GM19468 (cell line): ENCODE measurements at regions not wholly inside any gene's neighbourhood (a gene's known extent, or its start where the extent isn't known, plus 50 kb on each side); places are given as distances from the start of the nearest gene placed in this dataset.

Experiments
- ATAC-seq: cut with Tn5 transposase; IDR thresholded peaks from one replicate; pipeline ENCODE4 v1.9.1; 2021; ENCODE audit warnings: mild to moderate bottlenecking, moderate library complexity, moderate number of reproducible peaks; ENCODE audit not compliant: unreplicated experiment; ENCODE audit errors: extremely low read depth

DNA sequence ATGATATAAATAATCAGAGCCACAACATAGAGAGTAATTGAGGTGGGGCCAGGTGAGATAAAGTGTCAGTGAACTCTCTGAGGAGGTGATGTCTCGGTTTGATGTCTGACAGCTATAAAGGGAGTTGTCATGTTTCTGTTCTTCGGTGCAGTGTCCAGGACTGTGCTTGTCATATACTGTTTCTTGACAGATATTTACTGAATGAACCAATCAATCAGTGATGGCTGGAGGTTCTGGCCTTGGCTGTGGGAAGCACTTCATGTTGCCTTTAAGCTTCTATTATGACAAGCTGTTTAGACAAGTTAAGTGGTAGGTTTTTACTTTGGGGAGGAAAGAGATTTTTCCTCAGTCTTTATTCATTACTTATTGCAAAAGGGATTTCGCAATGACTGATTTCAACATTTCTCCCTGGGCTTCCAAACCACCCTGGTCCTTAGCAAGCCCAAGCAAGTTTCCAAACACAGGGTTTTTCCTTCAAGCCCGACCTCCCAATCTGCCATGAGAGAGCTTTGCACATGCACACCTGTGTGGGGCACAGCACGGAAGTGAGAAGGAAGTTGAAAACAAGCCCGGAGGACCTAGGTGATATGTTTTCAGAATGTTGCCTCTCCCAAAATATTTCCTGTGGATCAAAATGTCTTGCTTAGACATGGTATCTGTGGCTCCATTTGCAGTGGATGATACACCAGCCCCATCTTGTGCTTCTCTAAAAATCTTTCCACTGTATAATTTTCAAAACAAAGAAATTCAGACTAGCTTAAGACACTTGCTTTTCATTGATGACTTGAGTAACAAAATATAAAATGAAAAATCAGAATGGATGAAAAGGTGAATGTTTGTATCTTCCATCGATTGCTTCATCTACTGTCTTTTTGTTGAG lies 567.3 kb upstream of the BTBD3 start:
- no peak for ATAC-seq

DNA sequence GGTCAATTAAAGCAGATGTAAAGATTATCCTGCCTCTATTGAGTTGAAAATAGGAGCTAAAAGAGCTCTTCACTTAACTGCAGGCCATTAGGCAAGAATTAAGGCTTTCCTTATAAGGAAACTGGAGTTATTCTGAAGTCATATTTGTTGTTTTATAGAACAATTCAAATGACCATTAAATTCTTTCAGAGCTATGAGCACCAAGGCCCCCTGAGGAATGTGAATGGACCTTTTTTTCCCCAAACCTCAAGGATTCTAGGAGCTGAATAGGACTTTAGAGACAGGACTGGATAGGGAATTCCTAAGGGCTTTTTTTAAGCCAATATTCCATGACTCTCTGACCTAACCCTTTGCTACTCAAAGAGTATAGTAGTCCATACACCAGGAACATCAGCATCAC lies 565.7 kb upstream of the BTBD3 start:
- no peak for ATAC-seq

DNA sequence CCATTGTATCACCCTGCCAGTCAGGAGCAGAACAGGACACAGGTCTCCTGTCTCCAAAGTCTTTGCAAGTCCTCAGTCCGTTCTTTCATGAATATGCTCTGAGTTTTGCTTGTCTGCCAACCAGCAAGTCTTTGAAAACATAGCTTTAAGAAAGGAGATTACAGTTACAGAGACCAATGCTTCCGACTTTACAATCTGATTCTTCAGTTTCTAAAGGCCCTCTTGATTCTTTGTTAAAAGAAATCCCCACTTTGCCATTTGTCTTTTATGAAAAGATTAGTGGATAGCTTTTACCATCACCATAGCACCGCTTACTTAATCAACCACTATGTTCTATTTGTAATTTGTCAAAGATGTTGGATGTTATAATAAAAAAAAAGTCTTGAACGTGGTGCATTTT lies 562.8 kb upstream of the BTBD3 start:
- ATAC-seq = no peak

DNA sequence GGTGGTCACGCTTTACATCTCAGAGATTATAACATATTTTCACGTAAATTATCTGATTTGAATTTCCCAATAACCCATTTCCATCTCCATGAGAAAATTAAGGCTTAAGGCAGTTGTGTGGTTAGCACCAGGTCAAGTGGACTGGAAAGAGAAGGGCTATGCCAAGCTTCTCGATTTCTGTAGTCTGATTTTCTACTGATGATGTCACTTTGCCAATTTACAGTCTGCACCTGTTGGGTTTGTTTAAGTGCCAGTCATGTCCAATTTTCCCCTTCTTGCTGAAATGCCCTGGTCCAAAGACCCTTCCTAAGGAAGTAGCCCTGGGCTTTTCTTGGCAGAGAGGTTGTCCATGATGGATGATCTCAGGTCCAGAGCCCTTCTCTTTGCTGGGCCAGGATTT lies 562.3 kb upstream of the BTBD3 start:
- no peak for ATAC-seq

DNA sequence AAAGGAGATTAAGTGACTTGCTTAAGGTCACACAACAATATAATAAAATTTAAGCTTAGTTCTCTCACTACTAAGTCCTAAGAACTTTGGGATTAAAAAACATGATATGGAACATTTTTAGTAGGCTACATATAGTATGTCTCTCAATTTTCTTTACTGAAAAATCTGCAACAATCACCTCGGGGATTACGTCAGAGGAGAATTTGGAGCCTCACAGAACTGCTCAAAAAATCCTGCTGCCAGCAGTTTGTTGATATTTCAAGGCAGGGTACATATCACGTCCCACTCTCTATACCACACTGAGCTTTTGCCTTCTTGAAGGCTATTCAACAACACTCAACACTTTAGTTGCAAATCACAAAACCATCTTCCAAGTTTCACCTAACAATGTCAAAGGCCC lies 561.6 kb upstream of the BTBD3 start:
- ATAC-seq = no peak

DNA sequence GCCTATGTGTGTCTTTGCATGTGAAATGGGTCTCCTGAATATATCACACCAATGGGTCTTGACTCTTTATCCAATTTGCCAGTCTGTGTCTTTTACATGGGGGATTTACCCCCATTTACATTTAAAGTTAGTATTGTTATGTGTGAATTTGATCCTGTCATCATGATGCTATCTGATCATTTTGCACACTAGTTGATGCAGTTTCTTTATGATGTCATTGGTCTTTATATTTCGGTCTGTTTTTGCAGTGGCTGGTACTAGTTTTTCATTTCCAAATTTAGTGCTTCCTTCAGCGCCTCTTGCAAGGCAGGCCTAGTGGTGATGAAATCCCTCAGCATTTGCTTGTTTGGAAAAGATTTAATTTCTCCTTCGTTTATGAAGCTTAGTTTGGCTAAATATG lies 555.2 kb upstream of the BTBD3 start:
- ATAC-seq = no peak

DNA sequence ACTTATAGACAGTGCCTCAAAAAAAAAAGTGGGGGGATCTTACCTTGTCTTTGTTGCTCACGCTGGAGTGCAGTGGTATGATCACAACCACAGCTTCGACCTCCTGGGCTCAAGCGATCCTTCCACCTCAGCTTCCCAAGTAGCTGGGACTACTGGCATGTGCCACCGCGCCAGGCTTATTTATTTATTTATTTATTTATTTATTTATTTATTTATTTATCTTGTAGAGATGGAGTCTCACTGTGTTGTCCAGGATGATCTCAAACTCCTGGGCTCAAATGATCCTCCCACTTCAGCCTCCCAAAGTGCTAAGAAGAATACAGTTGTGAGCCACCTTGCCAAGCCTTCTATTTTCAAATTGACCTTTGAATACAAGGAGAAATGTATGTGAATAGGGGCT lies 553.0 kb upstream of the BTBD3 start:
- ATAC-seq = no peak

DNA sequence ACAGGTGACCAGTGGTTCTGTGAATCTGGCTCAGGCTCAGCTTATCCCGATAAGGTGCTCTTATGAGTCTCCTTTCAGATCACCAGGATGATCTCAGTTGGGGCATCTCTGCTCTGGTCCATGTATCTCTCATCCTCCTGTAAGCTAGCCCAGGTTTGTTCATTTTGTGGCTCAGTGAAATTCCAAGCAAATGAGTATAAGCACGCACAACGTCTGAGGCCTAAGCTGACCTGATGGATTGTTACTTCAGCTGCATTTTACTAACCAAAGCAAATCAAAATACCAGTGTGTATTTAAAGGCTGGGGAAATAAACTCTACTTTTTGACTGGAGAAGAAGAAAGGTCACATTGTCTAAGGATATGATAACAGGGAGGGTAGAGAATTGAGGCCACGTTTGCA lies 551.0 kb upstream of the BTBD3 start:
- ATAC-seq = no peak

DNA sequence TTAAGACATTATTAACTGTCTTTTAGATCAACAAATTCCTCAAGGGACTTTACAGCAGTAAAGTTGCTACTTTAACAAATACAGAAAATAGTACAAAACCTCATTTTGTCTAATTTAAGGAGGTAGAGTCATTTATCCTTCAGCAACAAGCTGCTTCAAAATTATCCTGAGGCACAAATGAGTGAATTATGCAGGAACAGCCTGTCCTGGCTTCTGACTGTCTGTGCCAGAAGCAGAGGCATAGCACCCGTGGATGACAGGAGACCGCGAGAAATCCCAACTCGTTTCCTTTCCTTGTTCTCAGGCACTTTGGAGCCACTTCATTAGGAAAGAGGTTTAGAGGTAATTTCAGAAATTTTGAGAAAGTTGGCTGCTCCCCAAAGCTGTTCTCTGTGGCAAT lies 549.2 kb upstream of the BTBD3 start:
- no peak for ATAC-seq

DNA sequence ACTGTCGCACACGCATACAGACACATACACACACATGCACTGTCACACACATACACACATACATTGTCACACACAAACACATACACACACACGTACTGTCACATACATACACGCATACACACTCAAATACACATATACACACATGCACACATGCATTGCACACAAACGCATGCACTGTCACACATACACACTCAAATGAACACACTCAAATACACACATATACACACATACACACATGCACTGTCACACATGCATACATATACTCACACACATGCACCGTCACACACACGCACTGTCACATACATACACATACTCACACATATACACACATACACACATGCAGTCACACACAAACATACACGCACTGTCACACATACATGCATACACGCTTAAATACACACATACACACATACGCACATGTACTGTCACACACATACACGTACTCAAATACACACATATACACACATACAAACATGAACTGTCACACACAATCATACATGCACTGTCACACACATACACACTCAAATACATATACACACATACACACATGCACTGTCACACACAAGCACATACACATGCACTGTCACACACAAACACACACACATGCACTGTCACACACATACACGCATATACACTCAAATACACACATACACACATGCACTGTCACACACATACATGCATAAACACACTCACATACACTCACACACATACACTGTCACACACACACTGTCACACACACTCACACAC lies 548.6 kb upstream of the BTBD3 start:
- ATAC-seq = no peak

DNA sequence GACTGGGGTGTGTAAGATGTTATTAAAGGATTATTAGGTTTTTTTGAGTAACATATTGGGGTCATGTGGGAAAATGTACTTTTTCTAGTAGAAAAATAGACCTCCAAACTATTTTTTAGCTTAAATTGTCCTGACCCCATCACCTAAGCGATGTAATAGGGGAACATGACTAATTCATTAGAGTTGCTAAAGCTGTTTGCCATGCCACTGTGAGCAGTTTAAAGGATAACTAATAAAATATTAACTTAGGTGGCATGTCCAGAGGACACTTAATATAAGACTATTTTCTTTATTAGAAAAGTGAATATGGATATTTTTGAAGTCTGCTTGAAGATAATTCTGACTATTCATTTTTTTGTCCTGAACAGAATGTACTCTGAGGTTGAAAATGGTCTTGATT lies 545.9 kb upstream of the BTBD3 start:
- no peak for ATAC-seq

DNA sequence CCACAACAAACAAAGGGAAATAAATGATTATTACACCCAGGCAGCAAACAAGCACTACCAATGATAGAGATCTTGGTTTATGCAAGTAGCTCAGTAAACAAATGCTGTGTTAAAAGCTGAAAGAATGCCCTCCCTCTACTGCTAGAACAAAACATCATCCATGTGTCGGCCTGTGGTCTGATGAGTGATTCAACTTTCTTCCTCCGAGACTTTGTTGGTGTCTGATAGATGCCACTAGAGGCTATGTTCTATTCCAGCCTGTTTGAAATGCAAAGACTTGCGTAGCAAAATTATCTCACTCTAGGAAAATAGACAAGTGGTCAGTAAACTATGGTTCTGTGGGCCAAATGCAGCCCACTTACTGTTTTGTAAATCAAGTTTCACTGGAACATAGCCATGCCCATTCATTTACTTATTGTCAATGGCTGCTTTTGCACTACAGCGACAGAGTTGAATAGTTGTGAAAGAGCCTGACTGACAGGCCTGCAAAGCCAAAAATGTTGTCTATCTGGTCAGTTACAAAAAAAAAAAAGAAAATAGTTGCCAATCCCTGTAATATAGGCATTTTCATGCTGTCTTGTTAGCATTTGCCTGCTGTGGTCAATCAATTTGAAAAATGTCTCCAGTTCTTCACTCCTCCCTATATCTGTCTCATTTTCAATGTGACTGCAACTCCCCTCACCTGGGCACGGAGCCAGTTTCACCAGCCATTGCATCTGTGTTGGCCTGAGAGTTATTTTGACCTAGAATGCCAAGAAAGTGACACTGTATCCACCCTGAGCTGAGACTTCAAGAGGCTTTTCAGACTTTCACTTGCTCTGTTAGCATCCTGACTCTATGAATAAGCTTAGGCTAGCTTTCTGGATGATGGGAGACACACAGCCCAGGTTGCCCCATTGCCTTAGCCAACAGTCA lies 544.6 kb upstream of the BTBD3 start:
- ATAC-seq = peak; percentile 13

DNA sequence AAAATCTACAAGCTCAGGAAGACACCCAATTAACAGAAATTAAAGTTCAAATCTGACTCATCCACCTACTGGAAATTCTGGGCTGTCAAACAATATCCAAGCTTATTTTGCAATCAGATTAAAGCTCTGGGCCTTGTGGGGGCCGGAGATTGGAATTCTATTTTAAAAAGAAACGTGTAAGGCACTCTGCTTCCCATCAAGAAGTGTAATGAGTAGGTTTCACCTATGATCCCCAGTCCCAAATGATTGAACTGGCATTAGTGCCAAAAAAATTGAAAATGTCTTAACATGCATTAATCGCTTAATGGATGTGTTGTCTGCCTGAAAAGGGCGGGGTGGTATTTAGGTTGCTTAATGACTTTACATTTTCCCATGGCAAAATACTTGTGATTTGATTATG lies 542.4 kb upstream of the BTBD3 start:
- ATAC-seq = no peak

DNA sequence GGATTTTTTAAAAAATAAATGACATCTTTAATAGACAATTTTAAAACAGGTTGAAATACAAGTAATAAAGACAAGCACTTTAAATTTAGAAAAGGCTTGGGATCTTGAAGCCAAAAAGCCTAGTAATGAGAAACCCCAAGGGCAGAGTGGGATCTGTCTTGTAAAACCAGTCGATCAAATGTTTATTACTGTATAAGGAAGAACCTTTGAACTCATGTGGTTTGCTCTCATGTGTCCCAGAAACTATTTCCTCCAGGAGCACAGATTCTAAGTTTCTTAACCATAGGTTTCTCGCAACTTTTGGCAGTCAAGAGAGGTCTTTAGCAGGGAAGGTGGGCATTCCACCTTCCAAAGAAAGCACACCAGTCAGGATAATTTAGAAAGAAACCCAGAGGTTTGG lies 541.7 kb upstream of the BTBD3 start:
- no peak for ATAC-seq

DNA sequence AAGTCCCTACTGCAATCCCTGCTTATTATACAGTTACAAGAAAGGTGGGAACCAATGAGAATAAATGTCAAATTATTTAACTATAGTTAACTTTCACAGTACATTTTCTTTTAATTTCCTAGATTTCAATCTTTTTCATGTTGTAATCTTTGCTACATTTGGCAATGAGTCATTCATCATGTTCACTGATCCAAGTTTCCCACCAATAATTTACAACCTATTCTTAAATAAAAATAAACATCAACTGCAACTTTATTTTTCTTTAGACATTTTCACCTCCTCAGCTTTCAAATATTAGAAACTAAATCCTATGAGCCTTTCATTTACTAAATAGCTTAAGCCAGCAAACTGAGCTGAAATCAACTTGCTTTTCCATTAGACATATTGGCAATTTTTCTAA lies 541.3 kb upstream of the BTBD3 start:
- no peak for ATAC-seq

DNA sequence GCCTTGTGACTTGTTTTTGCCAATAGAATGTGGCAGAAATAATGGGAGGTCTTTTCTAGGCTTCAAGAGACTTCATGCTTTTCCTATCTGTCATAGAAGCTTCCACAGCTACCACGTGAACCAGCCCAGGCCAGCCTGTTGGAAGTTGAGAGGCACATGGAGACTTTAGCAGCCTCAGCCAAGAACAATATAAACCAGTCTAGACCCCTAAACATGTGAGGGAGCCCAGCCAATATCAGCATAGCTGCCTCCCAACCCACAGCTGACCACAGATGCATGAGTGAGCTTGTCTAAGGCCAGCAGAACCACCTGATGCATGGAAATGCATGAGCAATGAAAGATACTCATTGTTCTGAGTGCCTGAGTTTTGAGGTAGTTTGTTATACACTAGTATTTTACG lies 540.7 kb upstream of the BTBD3 start:
- no peak for ATAC-seq

DNA sequence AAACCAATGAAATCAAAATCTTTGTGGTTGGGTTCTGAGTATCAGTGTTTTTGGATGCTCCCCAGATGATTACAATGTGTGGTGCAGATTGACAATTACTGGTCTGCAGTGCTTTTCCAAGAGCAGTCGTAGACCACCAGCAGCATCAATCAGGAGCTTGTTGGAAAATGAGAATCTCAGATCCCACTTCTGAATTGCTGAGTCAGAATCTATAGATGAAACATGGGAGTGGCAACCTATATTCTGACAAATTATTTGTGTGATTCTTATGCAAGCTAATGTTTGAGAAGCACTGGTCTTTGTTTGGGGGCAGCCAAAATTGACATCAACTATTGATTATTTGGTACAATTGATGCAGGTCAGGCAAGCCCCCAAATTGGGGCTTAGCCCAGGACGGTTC lies 539.9 kb upstream of the BTBD3 start:
- ATAC-seq = no peak

DNA sequence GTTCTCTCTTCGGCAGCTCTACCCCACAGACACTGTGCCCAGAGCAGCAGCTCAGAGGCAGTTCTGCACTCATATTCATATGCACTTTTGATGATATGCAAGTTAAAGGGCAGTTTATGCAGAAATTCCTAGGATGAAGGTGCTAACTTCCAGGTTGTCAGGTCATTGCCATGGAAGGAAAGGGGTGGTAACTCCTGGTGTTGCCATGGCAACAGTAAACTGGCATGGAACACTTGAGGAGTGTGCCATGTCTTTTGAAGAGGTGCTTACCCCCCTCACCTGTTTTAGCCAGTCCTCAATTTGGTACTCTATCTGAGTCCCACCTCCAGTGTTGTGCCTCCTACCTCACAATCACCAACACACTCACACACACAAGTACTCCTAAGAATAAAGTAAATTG lies 539.4 kb upstream of the BTBD3 start:
- ATAC-seq = no peak

DNA sequence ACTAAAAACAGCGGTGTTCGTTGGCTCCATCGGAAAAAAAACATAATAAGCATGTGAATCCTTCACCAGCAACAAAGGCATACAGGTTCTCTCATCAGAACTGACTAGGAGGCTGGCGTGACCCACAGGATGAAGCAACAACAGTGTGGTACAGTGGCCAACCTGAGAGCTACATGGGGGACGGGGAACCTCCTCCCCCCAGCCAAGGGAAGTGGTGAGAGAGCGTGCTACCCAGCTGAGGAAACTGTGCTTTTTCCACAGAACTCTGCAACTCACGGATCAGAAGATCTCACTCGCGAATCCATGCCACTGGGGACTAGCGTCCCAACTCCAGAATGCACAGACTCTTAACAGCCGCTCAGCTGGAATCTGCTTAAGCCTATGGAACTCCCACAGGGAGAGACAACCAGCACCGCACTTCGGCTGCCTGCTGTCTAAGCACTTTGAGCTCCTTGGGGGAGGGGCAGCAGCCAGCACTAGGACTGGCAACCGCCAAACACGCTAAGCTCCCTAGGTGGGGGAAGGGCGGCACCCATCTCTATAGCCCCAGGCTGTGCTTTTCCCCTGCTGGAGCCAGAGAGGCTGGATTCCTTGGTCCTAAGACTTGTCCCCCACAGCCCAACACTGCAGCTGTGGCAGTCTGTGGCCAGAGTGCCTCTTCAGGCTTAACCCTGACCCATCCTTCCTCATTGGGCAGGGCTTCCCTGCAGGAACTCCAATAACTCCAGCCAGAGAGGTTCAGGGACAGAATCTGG lies 538.3 kb upstream of the BTBD3 start:
- no peak for ATAC-seq

DNA sequence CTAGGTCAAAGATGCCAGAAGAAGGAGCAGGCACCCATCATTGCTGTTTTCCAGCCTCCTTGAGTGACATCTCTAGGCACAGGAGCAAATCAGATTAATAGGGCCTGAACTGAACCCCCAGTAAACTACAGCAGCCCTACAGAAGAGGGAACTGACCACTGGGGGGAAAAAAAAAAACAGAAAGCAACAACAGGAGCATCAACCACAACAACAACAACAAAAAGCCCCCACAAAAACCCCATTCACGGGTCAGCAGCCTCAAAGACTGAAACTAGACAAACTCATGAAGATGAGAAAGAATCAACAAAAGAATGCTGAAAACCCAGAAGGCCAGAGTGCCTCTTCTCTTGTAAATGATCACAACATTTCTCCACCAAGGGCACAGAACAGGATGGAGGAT lies 537.4 kb upstream of the BTBD3 start:
- ATAC-seq = no peak
